ENCODE measurements at regions not wholly inside any gene's neighbourhood (a gene's known extent, or its start where the extent isn't known, plus 50 kb on each side); places are given as distances from the start of the nearest gene placed in this dataset.
A peak's percentile ranks its signal among the peaks of the same experiment; 100 is the strongest.

- Mint-ChIP-seq H3K4me1 (ENCODE audit: unreplicated experiment) (peaks cover 40% of the 10 kb centered on the region), H3K27ac (ENCODE audit: unreplicated experiment) (no peak overlapping the region), H3K36me3 (ENCODE audit: unreplicated experiment) (no peaks in the 10 kb centered on the region), H3K27me3 (ENCODE audit: unreplicated experiment) (no peaks in the 10 kb centered on the region), H3K4me3 (ENCODE audit: unreplicated experiment) (no peak overlapping the region), H3K9me3 (ENCODE audit: unreplicated experiment) (no peaks in the 10 kb centered on the region)
- no peak for DNase-seq (ENCODE audit: extremely low spot score, unreplicated experiment)
- no peak for TF ChIP-seq CTCF (IDR thresholded peaks at IDR 0.05)
Observed at GRCh38 chr10:110416776-110417711, 80.7 kb upstream of the DUSP5 start.

- no peak overlapping the region for H3K27ac Mint-ChIP-seq (ENCODE audit: unreplicated experiment)
- no peak overlapping the region for H3K4me3 Mint-ChIP-seq (ENCODE audit: unreplicated experiment)
- no peaks in the 10 kb centered on the region for H3K36me3 Mint-ChIP-seq (ENCODE audit: unreplicated experiment)
- no peak for DNase-seq (ENCODE audit: extremely low spot score, unreplicated experiment)
- no peaks in the 10 kb centered on the region for H3K27me3 Mint-ChIP-seq (ENCODE audit: unreplicated experiment)
- no peak for TF ChIP-seq CTCF (IDR thresholded peaks at IDR 0.05)
- H3K9me3 Mint-ChIP-seq (ENCODE audit: unreplicated experiment) = no peaks in the 10 kb centered on the region
- peaks cover 37% of the 10 kb centered on the region for H3K4me1 Mint-ChIP-seq (ENCODE audit: unreplicated experiment)
Observed at GRCh38 chr10:110418218-110418617, 79.5 kb upstream of the DUSP5 start.

DNA sequence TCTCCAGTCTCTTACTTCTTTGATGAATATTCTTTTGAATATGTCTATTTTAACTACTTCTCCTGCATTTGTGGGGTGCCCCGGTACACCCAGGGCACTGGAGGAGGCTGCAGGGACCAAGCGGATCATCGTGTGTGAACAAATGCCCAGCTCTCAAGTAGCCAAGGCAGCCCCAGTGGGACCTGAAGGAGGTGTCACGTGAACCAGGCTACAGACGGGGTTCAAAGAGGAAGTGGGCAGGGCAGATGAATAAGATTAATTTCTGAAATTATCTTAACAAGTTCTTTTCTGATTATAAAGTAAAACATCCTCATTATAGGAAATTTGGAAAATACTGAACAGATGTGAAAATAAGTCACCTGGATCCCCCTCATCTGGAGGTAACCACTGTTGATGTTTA is 78.4 kb upstream of the DUSP5 start:
- H3K27me3 Mint-ChIP-seq (ENCODE audit: unreplicated experiment) = no peaks in the 10 kb centered on the region

DNA sequence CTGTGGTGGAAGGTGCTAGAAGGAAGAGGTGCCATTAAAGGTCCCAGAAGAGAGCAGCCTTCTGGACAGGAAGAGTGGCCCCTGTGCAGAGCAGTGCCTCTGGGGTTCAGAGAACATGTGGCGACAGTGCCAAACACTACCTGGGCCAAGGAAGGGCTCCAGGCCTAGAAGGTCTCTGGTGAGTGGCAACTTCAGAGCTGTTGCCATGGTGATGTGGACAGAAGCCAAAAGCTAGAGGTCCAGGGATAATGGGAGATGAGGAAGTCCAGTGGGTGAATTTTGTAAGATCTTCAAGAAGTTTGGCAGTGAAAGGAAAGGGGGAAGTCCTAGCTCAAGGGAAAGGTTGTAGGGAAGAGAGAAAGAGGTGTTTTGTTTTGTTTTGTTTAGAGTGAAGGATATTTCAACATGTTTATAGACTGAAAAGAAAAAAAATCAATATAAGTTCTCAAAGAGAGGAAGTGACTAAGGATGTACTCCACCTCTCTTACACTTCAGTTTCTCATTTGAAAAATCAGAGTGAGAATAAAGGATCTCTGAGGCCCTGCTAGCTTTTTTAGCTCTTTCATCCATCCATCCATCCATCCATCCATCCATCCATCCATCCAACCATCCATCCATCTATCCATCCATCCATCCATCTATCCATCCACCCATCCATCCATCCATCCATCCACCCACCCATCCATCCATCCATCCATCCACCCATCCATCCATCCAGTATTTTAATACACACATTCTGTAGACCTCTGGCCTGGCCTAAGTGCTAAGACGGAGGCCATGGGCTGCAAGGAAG is 77.1 kb upstream of the DUSP5 start:
- H3K4me3 Mint-ChIP-seq (ENCODE audit: unreplicated experiment) = no peak overlapping the region
- TF ChIP-seq CTCF (IDR thresholded peaks at IDR 0.05) = no peak
- H3K27ac Mint-ChIP-seq (ENCODE audit: unreplicated experiment) = peak overlapping the region; percentile 65
- peaks cover 31% of the 10 kb centered on the region for H3K4me1 Mint-ChIP-seq (ENCODE audit: unreplicated experiment)
- no peak for DNase-seq (ENCODE audit: extremely low spot score, unreplicated experiment)
- no peaks in the 10 kb centered on the region for H3K36me3 Mint-ChIP-seq (ENCODE audit: unreplicated experiment)
- H3K27me3 Mint-ChIP-seq (ENCODE audit: unreplicated experiment) = no peaks in the 10 kb centered on the region
- H3K9me3 Mint-ChIP-seq (ENCODE audit: unreplicated experiment) = no peaks in the 10 kb centered on the region

More for the DNA sequence above, 78.4 kb upstream of the DUSP5 start:
- H3K9me3 Mint-ChIP-seq (ENCODE audit: unreplicated experiment) = no peaks in the 10 kb centered on the region
- no peak for DNase-seq (ENCODE audit: extremely low spot score, unreplicated experiment)
- no peak overlapping the region for H3K4me3 Mint-ChIP-seq (ENCODE audit: unreplicated experiment)
- no peak for TF ChIP-seq CTCF (IDR thresholded peaks at IDR 0.05)
- H3K4me1 Mint-ChIP-seq (ENCODE audit: unreplicated experiment) = peaks cover 32% of the 10 kb centered on the region
- no peaks in the 10 kb centered on the region for H3K36me3 Mint-ChIP-seq (ENCODE audit: unreplicated experiment)
- no peak overlapping the region for H3K27ac Mint-ChIP-seq (ENCODE audit: unreplicated experiment)
